ENCODE measurements at regions not wholly inside any gene's neighbourhood (a gene's known extent, or its start where the extent isn't known, plus 50 kb on each side); places are given as distances from the start of the nearest gene placed in this dataset.

DNA sequence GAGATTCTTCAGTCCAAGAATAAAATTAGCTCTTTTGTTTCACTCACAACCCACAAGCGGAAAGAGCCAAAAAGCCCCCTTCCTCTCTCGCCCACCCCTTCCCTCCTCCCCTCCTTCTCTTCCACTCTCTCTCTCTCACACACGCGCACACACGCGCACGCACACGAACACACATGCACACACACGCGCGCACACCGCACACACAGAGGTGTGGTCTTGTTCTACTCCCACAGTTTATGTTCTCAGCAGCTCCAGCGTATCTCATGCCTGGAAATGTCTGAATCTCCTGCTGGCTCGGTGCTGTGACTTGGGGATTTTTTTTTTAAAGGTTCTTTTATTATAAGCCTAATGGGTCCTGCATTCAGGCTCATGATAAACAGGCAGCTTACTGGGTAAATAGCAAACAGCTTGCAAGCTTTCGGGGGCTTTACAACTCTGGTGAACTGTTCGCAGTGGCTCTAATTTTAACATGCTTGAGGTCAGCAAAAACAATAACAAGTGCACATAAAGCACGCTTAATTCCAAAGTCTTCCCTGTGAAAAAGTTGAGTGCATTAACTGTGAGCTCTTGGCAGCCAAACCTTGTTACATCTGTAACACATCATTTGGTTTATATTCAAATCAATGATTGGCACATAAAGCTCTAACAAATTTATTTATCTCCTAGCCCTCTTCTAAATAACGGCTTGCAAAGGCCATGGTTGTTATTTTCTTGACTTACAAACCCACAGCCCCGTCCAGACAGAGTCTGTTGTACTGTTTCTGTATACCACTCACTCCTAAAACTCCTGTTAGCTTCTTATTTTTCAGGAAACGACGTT lies 424.1 kb upstream of the MGMT start:
- 56 to 64% methylated on average over 21 of the region's 21 CpGs for WGBS, 2 donors
- intact Hi-C loops (cut with DNase I; ENCODE audit: low total_unique reads): no loop called here
- no peak for DNase-seq (ENCODE audit: low spot score in 2 of 2)
- no peak overlapping the region for H3K4me3 ChIP-seq (ENCODE audit: low read depth, poor library complexity, severe bottlenecking)
- TF ChIP-seq POLR2A (IDR thresholded peaks at IDR 0.05): no peak
- TF ChIP-seq, protein P1, sequence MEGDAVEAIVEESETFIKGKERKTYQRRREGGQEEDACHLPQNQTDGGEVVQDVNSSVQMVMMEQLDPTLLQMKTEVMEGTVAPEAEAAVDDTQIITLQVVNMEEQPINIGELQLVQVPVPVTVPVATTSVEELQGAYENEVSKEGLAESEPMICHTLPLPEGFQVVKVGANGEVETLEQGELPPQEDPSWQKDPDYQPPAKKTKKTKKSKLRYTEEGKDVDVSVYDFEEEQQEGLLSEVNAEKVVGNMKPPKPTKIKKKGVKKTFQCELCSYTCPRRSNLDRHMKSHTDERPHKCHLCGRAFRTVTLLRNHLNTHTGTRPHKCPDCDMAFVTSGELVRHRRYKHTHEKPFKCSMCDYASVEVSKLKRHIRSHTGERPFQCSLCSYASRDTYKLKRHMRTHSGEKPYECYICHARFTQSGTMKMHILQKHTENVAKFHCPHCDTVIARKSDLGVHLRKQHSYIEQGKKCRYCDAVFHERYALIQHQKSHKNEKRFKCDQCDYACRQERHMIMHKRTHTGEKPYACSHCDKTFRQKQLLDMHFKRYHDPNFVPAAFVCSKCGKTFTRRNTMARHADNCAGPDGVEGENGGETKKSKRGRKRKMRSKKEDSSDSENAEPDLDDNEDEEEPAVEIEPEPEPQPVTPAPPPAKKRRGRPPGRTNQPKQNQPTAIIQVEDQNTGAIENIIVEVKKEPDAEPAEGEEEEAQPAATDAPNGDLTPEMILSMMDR (IDR thresholded peaks at IDR 0.05): no peak

DNA sequence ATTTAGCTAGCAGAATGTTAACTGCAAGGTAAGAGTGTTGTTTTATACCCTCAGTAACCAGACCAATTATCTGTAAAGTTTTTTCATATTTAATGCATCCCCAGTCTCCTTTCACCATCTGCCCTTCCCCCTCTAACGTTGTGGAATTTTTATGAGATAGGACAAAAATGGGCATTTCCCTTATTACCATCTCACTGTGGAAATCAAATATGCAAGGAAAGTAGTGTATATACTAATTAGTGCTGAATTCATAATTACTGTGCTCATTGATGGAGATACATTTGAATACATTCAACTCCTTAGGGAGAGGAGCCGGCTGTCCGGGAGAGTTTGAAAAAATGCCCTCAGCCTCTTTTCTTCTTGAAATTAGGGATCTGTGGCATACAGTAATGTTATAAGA lies 423.4 kb upstream of the MGMT start:
- TF ChIP-seq, protein P1 (IDR thresholded peaks at IDR 0.05): no peak
- no peak for TF ChIP-seq POLR2A (IDR thresholded peaks at IDR 0.05)
- intact Hi-C loops (cut with DNase I; ENCODE audit: low total_unique reads): no loop called here
- no peak overlapping the region for H3K4me3 ChIP-seq (ENCODE audit: low read depth, poor library complexity, severe bottlenecking)
- WGBS, 2 donors: 78 to 83% methylated on average over 3 of the region's 3 CpGs
- no peak for DNase-seq (ENCODE audit: low spot score in 2 of 2)

DNA sequence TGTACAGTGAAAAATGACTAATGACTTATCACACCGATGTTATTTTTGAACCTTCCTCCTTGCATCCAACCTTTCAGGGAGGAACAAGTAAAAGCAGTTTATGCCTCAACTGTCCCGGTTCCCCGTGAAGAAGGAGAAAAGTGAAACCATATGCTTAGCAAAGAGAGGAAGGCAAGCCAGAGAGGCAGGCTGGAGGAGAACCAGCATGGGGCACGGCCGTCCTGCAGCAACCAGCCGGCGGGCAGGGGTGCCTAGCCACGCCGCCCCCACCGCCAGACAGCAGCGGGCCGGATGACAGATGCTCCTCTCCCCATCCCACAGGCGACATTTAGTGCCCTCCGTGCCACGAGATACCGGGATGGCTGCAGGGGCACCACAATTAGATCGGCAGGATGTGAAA lies 421.4 kb upstream of the MGMT start:
- intact Hi-C loops (cut with DNase I; ENCODE audit: low total_unique reads): no loop called here
- DNase-seq (ENCODE audit: low spot score in 2 of 2): no peak
- WGBS, 2 donors: 51 to 53% methylated on average over 17 of the region's 17 CpGs
- TF ChIP-seq, protein P1 (IDR thresholded peaks at IDR 0.05): no peak
- TF ChIP-seq POLR2A (IDR thresholded peaks at IDR 0.05): no peak
- no peak overlapping the region for H3K4me3 ChIP-seq (ENCODE audit: low read depth, poor library complexity, severe bottlenecking)

DNA sequence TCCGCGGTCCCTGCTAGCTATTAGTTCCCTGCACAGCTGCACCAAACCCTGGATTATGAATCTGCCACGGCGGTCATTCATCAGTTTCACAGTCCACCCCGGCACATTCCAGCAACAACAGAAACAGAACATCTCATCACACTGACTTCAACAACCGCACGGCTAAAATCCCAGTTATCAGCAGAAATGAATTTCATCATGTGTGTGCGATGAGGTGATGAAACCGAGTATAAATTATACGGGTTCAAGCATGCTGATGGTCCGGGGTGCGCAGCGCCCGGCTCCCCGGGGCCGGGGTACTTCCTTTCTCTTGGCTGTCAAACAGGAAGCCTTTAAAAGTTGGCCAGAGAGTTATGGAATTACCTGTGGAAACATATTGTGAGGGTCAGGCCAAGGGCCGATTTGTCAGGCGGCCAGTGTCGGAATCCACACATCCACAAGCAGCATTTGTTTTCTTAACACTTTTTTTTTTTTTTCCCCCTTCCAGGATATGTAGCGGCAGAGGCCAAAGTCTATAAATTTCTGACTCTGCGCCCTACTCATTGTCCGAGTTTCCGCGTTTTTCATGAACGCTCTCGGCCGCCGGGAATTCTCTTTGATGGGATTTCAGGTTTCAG lies 420.9 kb upstream of the MGMT start:
- H3K4me3 ChIP-seq (ENCODE audit: low read depth, poor library complexity, severe bottlenecking): no peak overlapping the region
- intact Hi-C loops (cut with DNase I; ENCODE audit: low total_unique reads): no loop called here
- DNase-seq (ENCODE audit: low spot score in 2 of 2): no peak
- WGBS, 2 donors: 68 to 71% methylated on average over 28 of the region's 28 CpGs
- TF ChIP-seq, protein P1 (IDR thresholded peaks at IDR 0.05): no peak
- TF ChIP-seq POLR2A (IDR thresholded peaks at IDR 0.05): no peak

DNA sequence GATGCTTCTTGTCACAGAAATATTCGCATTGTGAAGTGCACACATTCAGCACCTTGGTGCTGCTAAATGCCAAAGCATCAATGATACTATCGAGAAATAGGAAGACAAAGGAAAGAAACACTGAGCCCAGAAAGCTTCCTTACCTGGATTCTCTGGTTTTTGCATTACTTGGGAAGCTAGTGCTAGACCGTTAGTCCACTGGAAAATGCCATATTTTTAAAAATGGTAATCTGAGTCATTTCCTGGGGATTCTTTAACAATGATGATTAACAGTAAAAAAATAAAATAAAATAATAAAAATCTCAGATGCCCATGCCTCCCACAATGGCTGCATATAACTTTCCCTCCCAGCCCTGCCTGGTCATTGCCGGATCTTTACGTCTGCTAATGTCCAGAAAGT lies 420.1 kb upstream of the MGMT start:
- 77 to 86% methylated on average over 5 of the region's 5 CpGs for WGBS, 2 donors

More for the DNA sequence above, 420.1 kb upstream of the MGMT start:
- DNase-seq (ENCODE audit: low spot score in 2 of 2): no peak
- intact Hi-C loops (cut with DNase I; ENCODE audit: low total_unique reads): no loop called here
- no peak for TF ChIP-seq POLR2A (IDR thresholded peaks at IDR 0.05)
- TF ChIP-seq, protein P1 (IDR thresholded peaks at IDR 0.05): no peak
- H3K4me3 ChIP-seq (ENCODE audit: low read depth, poor library complexity, severe bottlenecking): no peak overlapping the region

Measured in lower leg skin (tissue), 4 donors.